Liver (tissue), 8 donors: ENCODE measurements at regions not wholly inside any gene's neighbourhood (a gene's known extent, or its start where the extent isn't known, plus 50 kb on each side); places are given as distances from the start of the nearest gene placed in this dataset.

Experiments
- DNase-seq: peaks from one replicate; pipeline ENCODE4 v3.0.0-alpha.2; 2017; ENCODE audit warnings: low spot score
- H3K27ac ChIP-seq, 2 donors: one replicate each; pipeline ENCODE4 v1.7.0; 2013; ENCODE audit warnings: inconsistent platforms in 2 of 2, low read length in 2 of 2, control low read depth in 1 of 2, low read depth in 1 of 2, mild to moderate bottlenecking in 1 of 2
- H3K27me3 ChIP-seq, 4 donors: one replicate each; pipeline versions ENCODE4 v1.6.1 to v1.7.0; 2013; ENCODE audit warnings: low read length in 3 of 4, inconsistent platforms in 1 of 4, mild to moderate bottlenecking in 1 of 4, moderate library complexity in 1 of 4; ENCODE audit not compliant: control insufficient read depth in 4 of 4, insufficient read depth in 4 of 4
- H3K36me3 ChIP-seq, 4 donors: one replicate each; pipeline versions ENCODE4 v1.6.1 to v1.7.0; 2013; ENCODE audit warnings: low read length in 3 of 4, mild to moderate bottlenecking in 3 of 4, low read depth in 1 of 4, moderate library complexity in 1 of 4; ENCODE audit not compliant: control insufficient read depth in 4 of 4, insufficient read depth in 3 of 4
- H3K4me1 ChIP-seq, 4 donors: one replicate each; pipeline versions ENCODE4 v1.6.1 to v1.7.0; 2013; ENCODE audit warnings: low read length in 3 of 4, mild to moderate bottlenecking in 3 of 4, moderate library complexity in 1 of 4; ENCODE audit not compliant: control insufficient read depth in 4 of 4, insufficient read depth in 4 of 4
- H3K4me3 ChIP-seq, 3 donors: one replicate each; pipeline versions ENCODE4 v1.6.1 to v1.7.0; 2013; ENCODE audit warnings: low read length in 3 of 3, control low read depth in 1 of 3, low read depth in 1 of 3, mild to moderate bottlenecking in 1 of 3
- H3K9ac ChIP-seq, 2 donors: one replicate each; pipeline ENCODE4 v1.7.0; 2013; ENCODE audit warnings: low read length in 2 of 2, mild to moderate bottlenecking in 2 of 2, moderate library complexity in 2 of 2, control low read depth in 1 of 2, low read depth in 1 of 2
- H3K9me3 ChIP-seq, 4 donors: one replicate each; pipeline versions ENCODE4 v1.6.1 to v1.7.0; 2013; ENCODE audit warnings: low read length in 3 of 4; ENCODE audit not compliant: control insufficient read depth in 4 of 4
- EGR1 ChIP-seq, 2 donors: IDR thresholded peaks; 2 replicates each; pipeline ENCODE4 v1.6.1; 2016 to 2018; ENCODE audit warnings: antibody characterized with exemption in 2 of 2, low read depth in 2 of 2
- FOXA1 ChIP-seq: IDR thresholded peaks from 2 replicates; pipeline ENCODE4 v1.6.1; 2016; ENCODE audit warnings: antibody characterized with exemption
- FOXA2 ChIP-seq: IDR thresholded peaks from 2 replicates; pipeline ENCODE4 v1.6.1; 2016; ENCODE audit warnings: antibody characterized with exemption
- GABPA ChIP-seq, 2 donors: IDR thresholded peaks in 1 of 2; conservative IDR thresholded peaks in 1 of 2; 2 replicates each; pipeline ENCODE4 v1.6.1; 2016; ENCODE audit warnings: antibody characterized with exemption in 2 of 2, mild to moderate bottlenecking in 1 of 2, moderate library complexity in 1 of 2
- HNF4A ChIP-seq, 2 donors: conservative IDR thresholded peaks; 2 replicates each; pipeline ENCODE4 v1.6.1; 2016; ENCODE audit warnings: antibody characterized with exemption in 2 of 2, mild to moderate bottlenecking in 2 of 2
- RAD21 ChIP-seq, 2 donors: IDR thresholded peaks; 2 replicates each; pipeline ENCODE4 v1.6.1; 2016; ENCODE audit warnings: antibody characterized with exemption in 2 of 2, mild to moderate bottlenecking in 2 of 2
- RXRA ChIP-seq, 2 donors: IDR thresholded peaks; 2 replicates each; pipeline ENCODE4 v1.6.1; 2017 to 2018; ENCODE audit warnings: antibody characterized with exemption in 2 of 2, mild to moderate bottlenecking in 1 of 2
- TAF1 ChIP-seq: conservative IDR thresholded peaks from 2 replicates; pipeline ENCODE4 v1.6.1; 2016; ENCODE audit warnings: antibody characterized with exemption, mild to moderate bottlenecking
- YY1 ChIP-seq: IDR thresholded peaks from 2 replicates; pipeline ENCODE4 v1.6.1; 2016; ENCODE audit warnings: antibody characterized with exemption, mild to moderate bottlenecking
- WGBS: extraction: QIAGEN DNeasy Blood & Tissue Kit; methylation state at CpG from one replicate; pipeline ENCODE4 v1.1.7; 2013; 5-methylcytosine and 5-hydroxymethylcytosine counted together
- TF ChIP-seq, protein P1 (sequence below): IDR thresholded peaks from 2 replicates; pipeline ENCODE4 v1.6.1; 2016; ENCODE audit warnings: antibody characterized with exemption
- TF ChIP-seq, protein P2 (sequence below): IDR thresholded peaks from 2 replicates; pipeline ENCODE4 v1.6.1; 2016; ENCODE audit warnings: antibody characterized with exemption
- TF ChIP-seq, protein P3 (sequence below): IDR thresholded peaks from 2 replicates; pipeline ENCODE4 v1.6.1; 2016; ENCODE audit warnings: antibody characterized with exemption, mild to moderate bottlenecking
- TF ChIP-seq, protein P4 (sequence below): IDR thresholded peaks from 2 replicates; pipeline ENCODE4 v1.6.1; 2016; ENCODE audit warnings: antibody characterized with exemption
- TF ChIP-seq, protein P5 (sequence below): fragments of 150-350 bp; IDR thresholded peaks from 2 replicates; pipeline ENCODE4 v1.5.1; 2017; ENCODE audit warnings: improper control_type of control experiment, low read depth, low read length; ENCODE audit not compliant: missing input control
- donor health status: healthy.
- donor health status: healthy.
- donor health status: healthy.
- donor health status: healthy.
- donor health status: healthy.

DNA sequence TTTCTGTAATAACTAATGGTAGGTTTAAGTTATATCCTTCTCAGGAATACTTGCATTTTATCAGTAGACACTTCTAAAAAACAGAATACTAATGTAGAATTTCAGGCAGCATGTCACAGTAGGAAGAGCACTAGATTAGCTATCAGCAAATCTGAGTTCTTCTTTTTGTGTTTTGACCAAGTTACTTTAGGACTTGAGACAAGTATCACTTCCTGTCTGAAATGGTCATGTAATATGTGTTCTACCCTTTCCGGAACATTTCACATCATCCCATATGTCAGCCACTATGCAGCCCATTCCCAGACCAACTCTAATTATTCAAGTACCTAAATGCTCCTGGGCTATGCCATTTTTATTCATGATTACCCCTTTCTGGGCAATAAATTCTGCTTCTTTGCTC is 401.8 kb upstream of the RPS6KA3 start:
- H3K27ac ChIP-seq, result no peak overlapping the region
- no peaks in the 10 kb centered on the region for H3K4me1 ChIP-seq
- no peak overlapping the region for H3K4me3 ChIP-seq
- WGBS, result 83% methylated on average over 1 of the region's 1 CpG
- H3K36me3 ChIP-seq, result no peaks in the 10 kb centered on the region
- no peak for TF ChIP-seq RXRA (IDR thresholded peaks at IDR 0.05)
- TF ChIP-seq FOXA2, result no peak
- no peak for TF ChIP-seq HNF4A (conservative IDR thresholded peaks at IDR 0.05)
- no peak for TF ChIP-seq EGR1 (IDR thresholded peaks at IDR 0.05; ENCODE audit: low read depth in 2 of 2)
- TF ChIP-seq, protein P1, sequence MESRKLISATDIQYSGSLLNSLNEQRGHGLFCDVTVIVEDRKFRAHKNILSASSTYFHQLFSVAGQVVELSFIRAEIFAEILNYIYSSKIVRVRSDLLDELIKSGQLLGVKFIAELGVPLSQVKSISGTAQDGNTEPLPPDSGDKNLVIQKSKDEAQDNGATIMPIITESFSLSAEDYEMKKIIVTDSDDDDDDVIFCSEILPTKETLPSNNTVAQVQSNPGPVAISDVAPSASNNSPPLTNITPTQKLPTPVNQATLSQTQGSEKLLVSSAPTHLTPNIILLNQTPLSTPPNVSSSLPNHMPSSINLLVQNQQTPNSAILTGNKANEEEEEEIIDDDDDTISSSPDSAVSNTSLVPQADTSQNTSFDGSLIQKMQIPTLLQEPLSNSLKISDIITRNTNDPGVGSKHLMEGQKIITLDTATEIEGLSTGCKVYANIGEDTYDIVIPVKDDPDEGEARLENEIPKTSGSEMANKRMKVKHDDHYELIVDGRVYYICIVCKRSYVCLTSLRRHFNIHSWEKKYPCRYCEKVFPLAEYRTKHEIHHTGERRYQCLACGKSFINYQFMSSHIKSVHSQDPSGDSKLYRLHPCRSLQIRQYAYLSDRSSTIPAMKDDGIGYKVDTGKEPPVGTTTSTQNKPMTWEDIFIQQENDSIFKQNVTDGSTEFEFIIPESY, result no peak
- TF ChIP-seq, protein P2, sequence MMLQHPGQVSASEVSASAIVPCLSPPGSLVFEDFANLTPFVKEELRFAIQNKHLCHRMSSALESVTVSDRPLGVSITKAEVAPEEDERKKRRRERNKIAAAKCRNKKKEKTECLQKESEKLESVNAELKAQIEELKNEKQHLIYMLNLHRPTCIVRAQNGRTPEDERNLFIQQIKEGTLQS, result no peak
- H3K9ac ChIP-seq, result no peak overlapping the region
- H3K9me3 ChIP-seq, result no peaks in the 10 kb centered on the region
- H3K27me3 ChIP-seq, result no peaks in the 10 kb centered on the region
- no peak for DNase-seq

DNA sequence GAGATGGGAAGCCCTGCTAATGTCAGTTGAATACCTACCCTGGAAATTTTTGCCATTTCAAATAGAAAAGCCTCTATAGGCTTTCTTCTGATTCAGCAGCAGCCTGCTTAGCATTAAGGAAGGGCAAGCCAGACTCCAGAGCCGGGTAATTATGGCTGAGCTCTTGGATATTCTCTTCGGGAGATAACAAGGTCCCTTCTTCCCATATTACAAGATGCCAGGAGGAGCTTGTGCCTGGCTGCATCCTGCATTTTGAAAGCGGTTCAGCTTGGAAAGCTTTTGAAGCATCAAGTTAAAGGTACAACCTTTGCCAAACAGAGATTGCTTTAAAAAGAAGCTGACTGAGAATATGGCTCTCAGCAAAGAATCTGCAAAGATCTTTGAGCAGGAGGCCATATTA is 399.6 kb upstream of the RPS6KA3 start:
- Histone ChIP-seq H3K27me3 (no peaks in the 10 kb centered on the region), H3K36me3 (no peaks in the 10 kb centered on the region), H3K4me1 (no peaks in the 10 kb centered on the region), H3K9ac (no peak overlapping the region), H3K27ac (no peak overlapping the region), H3K4me3 (no peak overlapping the region), H3K9me3 (no peaks in the 10 kb centered on the region)
- 71% methylated on average over 3 of the region's 3 CpGs for WGBS
- TF ChIP-seq EGR1 (IDR thresholded peaks at IDR 0.05; ENCODE audit: low read depth in 2 of 2) (no peak), FOXA2 (no peak), TAF1 (no peak), RAD21 (IDR thresholded peaks at IDR 0.05) (no peak), YY1 (no peak), FOXA1 (no peak), GABPA (IDR thresholded peaks at IDR 0.05 in 1 of 2, conservative IDR thresholded peaks at IDR 0.05 in 1 of 2) (no peak), RXRA (IDR thresholded peaks at IDR 0.05) (no peak)
- TF ChIP-seq, protein P1, result no peak
- TF ChIP-seq, protein P3, sequence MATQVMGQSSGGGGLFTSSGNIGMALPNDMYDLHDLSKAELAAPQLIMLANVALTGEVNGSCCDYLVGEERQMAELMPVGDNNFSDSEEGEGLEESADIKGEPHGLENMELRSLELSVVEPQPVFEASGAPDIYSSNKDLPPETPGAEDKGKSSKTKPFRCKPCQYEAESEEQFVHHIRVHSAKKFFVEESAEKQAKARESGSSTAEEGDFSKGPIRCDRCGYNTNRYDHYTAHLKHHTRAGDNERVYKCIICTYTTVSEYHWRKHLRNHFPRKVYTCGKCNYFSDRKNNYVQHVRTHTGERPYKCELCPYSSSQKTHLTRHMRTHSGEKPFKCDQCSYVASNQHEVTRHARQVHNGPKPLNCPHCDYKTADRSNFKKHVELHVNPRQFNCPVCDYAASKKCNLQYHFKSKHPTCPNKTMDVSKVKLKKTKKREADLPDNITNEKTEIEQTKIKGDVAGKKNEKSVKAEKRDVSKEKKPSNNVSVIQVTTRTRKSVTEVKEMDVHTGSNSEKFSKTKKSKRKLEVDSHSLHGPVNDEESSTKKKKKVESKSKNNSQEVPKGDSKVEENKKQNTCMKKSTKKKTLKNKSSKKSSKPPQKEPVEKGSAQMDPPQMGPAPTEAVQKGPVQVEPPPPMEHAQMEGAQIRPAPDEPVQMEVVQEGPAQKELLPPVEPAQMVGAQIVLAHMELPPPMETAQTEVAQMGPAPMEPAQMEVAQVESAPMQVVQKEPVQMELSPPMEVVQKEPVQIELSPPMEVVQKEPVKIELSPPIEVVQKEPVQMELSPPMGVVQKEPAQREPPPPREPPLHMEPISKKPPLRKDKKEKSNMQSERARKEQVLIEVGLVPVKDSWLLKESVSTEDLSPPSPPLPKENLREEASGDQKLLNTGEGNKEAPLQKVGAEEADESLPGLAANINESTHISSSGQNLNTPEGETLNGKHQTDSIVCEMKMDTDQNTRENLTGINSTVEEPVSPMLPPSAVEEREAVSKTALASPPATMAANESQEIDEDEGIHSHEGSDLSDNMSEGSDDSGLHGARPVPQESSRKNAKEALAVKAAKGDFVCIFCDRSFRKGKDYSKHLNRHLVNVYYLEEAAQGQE, result no peak
- TF ChIP-seq, protein P4, sequence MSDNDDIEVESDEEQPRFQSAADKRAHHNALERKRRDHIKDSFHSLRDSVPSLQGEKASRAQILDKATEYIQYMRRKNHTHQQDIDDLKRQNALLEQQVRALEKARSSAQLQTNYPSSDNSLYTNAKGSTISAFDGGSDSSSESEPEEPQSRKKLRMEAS, result no peak
- TF ChIP-seq, protein P5, sequence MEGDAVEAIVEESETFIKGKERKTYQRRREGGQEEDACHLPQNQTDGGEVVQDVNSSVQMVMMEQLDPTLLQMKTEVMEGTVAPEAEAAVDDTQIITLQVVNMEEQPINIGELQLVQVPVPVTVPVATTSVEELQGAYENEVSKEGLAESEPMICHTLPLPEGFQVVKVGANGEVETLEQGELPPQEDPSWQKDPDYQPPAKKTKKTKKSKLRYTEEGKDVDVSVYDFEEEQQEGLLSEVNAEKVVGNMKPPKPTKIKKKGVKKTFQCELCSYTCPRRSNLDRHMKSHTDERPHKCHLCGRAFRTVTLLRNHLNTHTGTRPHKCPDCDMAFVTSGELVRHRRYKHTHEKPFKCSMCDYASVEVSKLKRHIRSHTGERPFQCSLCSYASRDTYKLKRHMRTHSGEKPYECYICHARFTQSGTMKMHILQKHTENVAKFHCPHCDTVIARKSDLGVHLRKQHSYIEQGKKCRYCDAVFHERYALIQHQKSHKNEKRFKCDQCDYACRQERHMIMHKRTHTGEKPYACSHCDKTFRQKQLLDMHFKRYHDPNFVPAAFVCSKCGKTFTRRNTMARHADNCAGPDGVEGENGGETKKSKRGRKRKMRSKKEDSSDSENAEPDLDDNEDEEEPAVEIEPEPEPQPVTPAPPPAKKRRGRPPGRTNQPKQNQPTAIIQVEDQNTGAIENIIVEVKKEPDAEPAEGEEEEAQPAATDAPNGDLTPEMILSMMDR, result no peak
- DNase-seq, result no peak
